ENCODE measurements at regions not wholly inside any gene's neighbourhood (a gene's known extent, or its start where the extent isn't known, plus 50 kb on each side); places are given as distances from the start of the nearest gene placed in this dataset.

DNA sequence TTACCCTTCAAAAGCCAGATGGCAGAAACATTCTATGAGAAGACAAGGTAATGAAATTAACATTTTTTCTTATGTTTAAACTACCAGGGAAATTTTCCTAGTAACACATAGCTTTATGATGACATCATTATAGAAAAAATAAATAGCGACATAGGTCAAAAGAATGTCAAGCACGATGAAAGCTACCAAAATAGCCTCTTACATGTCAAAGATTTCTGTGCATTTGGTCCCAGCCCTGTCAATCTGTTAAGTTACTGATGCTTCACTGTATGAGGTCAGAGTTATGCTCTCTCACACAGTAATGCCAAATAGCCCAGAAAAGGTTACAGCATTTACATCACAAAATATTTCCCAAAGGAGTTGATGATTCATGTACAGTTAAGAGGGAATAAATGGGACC lies 199.8 kb upstream of the DEFB112 start:
- Histone ChIP-seq H3K9me3 (ENCODE audit: control insufficient read depth in 2 of 2, insufficient read depth in 1 of 2, low read depth in 1 of 2, low read length in 1 of 2) (peaks cover 0 to 1% of the 10 kb centered on the region in 2 donors), H3K27ac (ENCODE audit: low read depth in 1 of 3, low read length in 2 of 3) (no peak overlapping the region)
- WGBS, 3 donors, result 63 to 69% (median 64%) methylated on average over 2 of the region's 2 CpGs

DNA sequence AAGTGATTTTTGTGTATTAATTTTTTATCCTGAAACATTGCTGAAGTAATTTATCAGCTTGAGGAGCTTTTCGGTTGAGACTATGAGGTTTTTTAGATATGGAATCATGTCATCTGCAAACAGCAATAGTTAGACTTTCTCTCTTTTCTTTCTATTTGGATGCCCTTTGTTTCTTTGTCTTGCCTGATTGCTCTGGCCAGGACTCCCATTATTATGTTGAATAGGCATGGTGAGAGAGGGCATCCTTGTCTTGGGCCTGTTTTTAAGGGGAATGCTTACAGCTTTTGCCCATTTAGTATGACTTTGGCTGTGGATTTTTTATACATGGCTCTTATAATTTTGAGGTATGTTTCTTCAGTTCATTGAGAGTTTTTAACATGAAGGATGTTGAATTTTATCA lies 207.6 kb upstream of the DEFB112 start:
- no peaks in the 10 kb centered on the region for H3K4me1 ChIP-seq (ENCODE audit: control insufficient read depth in 3 of 3, insufficient read depth in 2 of 3, low read depth in 1 of 3, low read length in 2 of 3)
- H3K27me3 ChIP-seq (ENCODE audit: control insufficient read depth in 3 of 3, insufficient read depth in 3 of 3, low read length in 3 of 3), result no peaks in the 10 kb centered on the region
- FAIRE-seq (no peak), DNase-seq (no peak)
- H3K4me3 ChIP-seq (ENCODE audit: low read depth in 1 of 3, low read length in 3 of 3), result no peak overlapping the region
- no peaks in the 10 kb centered on the region for H3K36me3 ChIP-seq (ENCODE audit: control insufficient read depth in 3 of 3, insufficient read depth in 2 of 3, low read depth in 1 of 3, low read length in 3 of 3)
- WGBS, 3 donors, result 79 to 93% (median 82%) methylated on average over 1 of the region's 1 CpG
- H3K27ac ChIP-seq (ENCODE audit: low read depth in 1 of 3, low read length in 2 of 3), result no peak overlapping the region
- peaks cover 0 to 4% of the 10 kb centered on the region in 2 donors for H3K9me3 ChIP-seq (ENCODE audit: control insufficient read depth in 2 of 2, insufficient read depth in 1 of 2, low read depth in 1 of 2, low read length in 1 of 2)

More for the DNA sequence above, 199.8 kb upstream of the DEFB112 start:
- Histone ChIP-seq H3K4me1 (ENCODE audit: control insufficient read depth in 3 of 3, insufficient read depth in 2 of 3, low read depth in 1 of 3, low read length in 2 of 3) (no peaks in the 10 kb centered on the region), H3K27me3 (ENCODE audit: control insufficient read depth in 3 of 3, insufficient read depth in 3 of 3, low read length in 3 of 3) (no peaks in the 10 kb centered on the region), H3K36me3 (ENCODE audit: control insufficient read depth in 3 of 3, insufficient read depth in 2 of 3, low read depth in 1 of 3, low read length in 3 of 3) (no peaks in the 10 kb centered on the region), H3K4me3 (ENCODE audit: low read depth in 1 of 3, low read length in 3 of 3) (no peak overlapping the region)
- DNase-seq (no peak), FAIRE-seq (no peak)

DNA sequence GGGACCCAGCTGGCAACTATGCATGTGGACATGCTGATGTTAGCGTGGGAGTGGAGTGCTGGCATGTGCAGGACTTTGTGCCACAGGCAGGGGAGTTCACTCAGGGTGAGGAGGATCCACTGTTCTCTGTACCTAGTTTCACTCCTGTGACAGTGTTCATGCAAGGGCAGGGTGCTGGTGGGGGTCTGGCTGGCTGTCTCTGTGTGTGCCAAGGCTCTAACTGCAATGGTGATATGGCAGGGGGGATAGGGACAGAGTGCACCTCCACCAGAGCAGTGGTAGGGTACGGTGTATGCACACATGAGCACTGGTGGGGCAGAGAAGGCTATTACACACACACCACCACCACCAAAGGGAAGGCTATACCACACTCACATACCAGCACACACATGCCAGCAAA lies 210.2 kb upstream of the DEFB112 start:
- Histone ChIP-seq H3K4me1 (ENCODE audit: control insufficient read depth in 3 of 3, insufficient read depth in 2 of 3, low read depth in 1 of 3, low read length in 2 of 3) (no peaks in the 10 kb centered on the region), H3K9me3 (ENCODE audit: control insufficient read depth in 2 of 2, insufficient read depth in 1 of 2, low read depth in 1 of 2, low read length in 1 of 2) (peaks cover 0 to 4% of the 10 kb centered on the region in 2 donors), H3K4me3 (ENCODE audit: low read depth in 1 of 3, low read length in 3 of 3) (no peak overlapping the region), H3K27me3 (ENCODE audit: control insufficient read depth in 3 of 3, insufficient read depth in 3 of 3, low read length in 3 of 3) (no peaks in the 10 kb centered on the region), H3K27ac (ENCODE audit: low read depth in 1 of 3, low read length in 2 of 3) (no peak overlapping the region), H3K36me3 (ENCODE audit: control insufficient read depth in 3 of 3, insufficient read depth in 2 of 3, low read depth in 1 of 3, low read length in 3 of 3) (no peaks in the 10 kb centered on the region)
- FAIRE-seq, result no peak
- DNase-seq, result no peak
- 59 to 90% (median 72%) methylated on average over 2 of the region's 2 CpGs for WGBS, 3 donors

DNA sequence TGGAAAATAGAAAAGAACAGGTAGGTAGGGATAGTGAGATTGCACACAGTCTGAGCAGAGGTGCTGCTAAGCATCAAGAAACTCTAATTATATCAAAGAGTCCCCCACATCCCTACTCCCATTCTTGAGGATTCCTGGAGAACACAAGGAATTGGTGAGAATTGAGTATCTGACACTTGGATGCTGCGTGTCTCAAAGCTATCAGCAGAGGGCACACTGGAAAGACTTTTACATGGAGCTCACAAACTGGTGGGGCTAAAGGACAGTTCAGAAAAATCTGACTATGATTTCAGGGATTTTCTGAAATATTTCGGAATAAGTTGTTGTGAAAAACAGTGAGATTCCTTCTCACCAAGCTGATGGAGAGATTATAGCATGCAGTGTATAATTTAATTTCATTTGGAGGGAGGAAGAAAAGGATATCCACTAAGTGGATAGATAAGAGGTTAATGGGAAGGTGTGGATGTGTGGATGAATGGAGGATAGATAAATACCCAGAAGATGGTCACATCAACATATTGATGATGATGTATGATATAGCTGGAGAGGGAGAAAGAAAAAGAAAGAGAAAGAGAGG lies 215.4 kb upstream of the DEFB112 start:
- no peaks in the 10 kb centered on the region for H3K9me3 ChIP-seq (ENCODE audit: control insufficient read depth in 2 of 2, insufficient read depth in 1 of 2, low read depth in 1 of 2, low read length in 1 of 2)
- FAIRE-seq (no peak), DNase-seq (peak in 1 of 2 donors; percentile 2)
- no peak overlapping the region for H3K4me3 ChIP-seq (ENCODE audit: low read depth in 1 of 3, low read length in 3 of 3)
- no peaks in the 10 kb centered on the region for H3K36me3 ChIP-seq (ENCODE audit: control insufficient read depth in 3 of 3, insufficient read depth in 2 of 3, low read depth in 1 of 3, low read length in 3 of 3)
- 30 to 41% (median 32%) methylated on average over 2 of the region's 2 CpGs for WGBS, 3 donors
- H3K27me3 ChIP-seq (ENCODE audit: control insufficient read depth in 3 of 3, insufficient read depth in 3 of 3, low read length in 3 of 3), result no peaks in the 10 kb centered on the region
- no peaks in the 10 kb centered on the region for H3K4me1 ChIP-seq (ENCODE audit: control insufficient read depth in 3 of 3, insufficient read depth in 2 of 3, low read depth in 1 of 3, low read length in 2 of 3)
- no peak overlapping the region for H3K27ac ChIP-seq (ENCODE audit: low read depth in 1 of 3, low read length in 2 of 3)

DNA sequence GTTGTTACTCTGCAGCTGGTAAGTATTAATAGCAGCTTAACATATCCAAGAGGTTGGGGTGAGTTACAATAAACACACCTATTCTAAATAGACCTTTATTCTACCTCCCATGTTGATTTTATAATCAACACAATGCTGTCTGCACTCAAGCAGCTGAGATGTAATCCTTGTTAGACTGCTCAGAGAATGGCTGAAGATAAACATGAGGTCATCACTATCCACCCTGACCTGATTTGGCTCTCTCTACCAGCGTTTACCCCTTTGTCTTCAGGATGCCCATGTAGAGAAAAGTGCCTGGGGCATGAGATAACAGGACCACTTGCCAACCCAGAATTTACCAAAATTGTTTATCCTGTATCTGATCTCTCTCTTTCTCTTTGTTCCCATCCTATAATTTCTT lies 220.7 kb upstream of the DEFB112 start:
- H3K27me3 ChIP-seq (ENCODE audit: control insufficient read depth in 3 of 3, insufficient read depth in 3 of 3, low read length in 3 of 3), result no peaks in the 10 kb centered on the region
- H3K9me3 ChIP-seq (ENCODE audit: control insufficient read depth in 2 of 2, insufficient read depth in 1 of 2, low read depth in 1 of 2, low read length in 1 of 2), result no peaks in the 10 kb centered on the region
- H3K4me3 ChIP-seq (ENCODE audit: low read depth in 1 of 3, low read length in 3 of 3), result no peak overlapping the region
- FAIRE-seq, result no peak
- H3K36me3 ChIP-seq (ENCODE audit: control insufficient read depth in 3 of 3, insufficient read depth in 2 of 3, low read depth in 1 of 3, low read length in 3 of 3), result no peaks in the 10 kb centered on the region
- no peaks in the 10 kb centered on the region for H3K4me1 ChIP-seq (ENCODE audit: control insufficient read depth in 3 of 3, insufficient read depth in 2 of 3, low read depth in 1 of 3, low read length in 2 of 3)
- no peak for DNase-seq
- no peak overlapping the region for H3K27ac ChIP-seq (ENCODE audit: low read depth in 1 of 3, low read length in 2 of 3)
- 17 to 32% (median 30%) methylated on average over 1 of the region's 1 CpG for WGBS, 3 donors

DNA sequence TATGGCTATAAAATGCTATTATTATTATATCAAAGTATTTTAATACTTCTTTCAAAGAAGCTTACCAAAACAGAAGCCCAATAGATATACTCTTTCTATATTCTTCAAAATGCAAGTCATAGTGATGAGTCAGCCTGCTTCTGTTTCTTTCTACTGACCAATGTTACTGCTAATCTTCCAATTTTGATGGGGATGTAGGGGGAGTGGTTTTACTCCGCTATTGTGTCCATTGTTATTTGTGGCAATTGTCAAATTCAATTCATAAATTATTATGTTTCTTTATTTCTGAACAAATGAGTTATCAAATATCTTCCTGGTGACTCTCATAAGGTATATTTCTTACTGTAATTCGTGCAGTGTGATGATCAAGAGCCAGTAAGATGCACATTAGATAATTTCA lies 221.5 kb upstream of the DEFB112 start:
- DNase-seq (no peak), FAIRE-seq (no peak)
- WGBS, 3 donors, result 51 to 65% (median 51%) methylated on average over 2 of the region's 2 CpGs
- no peaks in the 10 kb centered on the region for H3K27me3 ChIP-seq (ENCODE audit: control insufficient read depth in 3 of 3, insufficient read depth in 3 of 3, low read length in 3 of 3)
- H3K36me3 ChIP-seq (ENCODE audit: control insufficient read depth in 3 of 3, insufficient read depth in 2 of 3, low read depth in 1 of 3, low read length in 3 of 3), result no peaks in the 10 kb centered on the region
- no peaks in the 10 kb centered on the region for H3K9me3 ChIP-seq (ENCODE audit: control insufficient read depth in 2 of 2, insufficient read depth in 1 of 2, low read depth in 1 of 2, low read length in 1 of 2)
- H3K4me3 ChIP-seq (ENCODE audit: low read depth in 1 of 3, low read length in 3 of 3), result no peak overlapping the region
- no peak overlapping the region for H3K27ac ChIP-seq (ENCODE audit: low read depth in 1 of 3, low read length in 2 of 3)
- no peaks in the 10 kb centered on the region for H3K4me1 ChIP-seq (ENCODE audit: control insufficient read depth in 3 of 3, insufficient read depth in 2 of 3, low read depth in 1 of 3, low read length in 2 of 3)

DNA sequence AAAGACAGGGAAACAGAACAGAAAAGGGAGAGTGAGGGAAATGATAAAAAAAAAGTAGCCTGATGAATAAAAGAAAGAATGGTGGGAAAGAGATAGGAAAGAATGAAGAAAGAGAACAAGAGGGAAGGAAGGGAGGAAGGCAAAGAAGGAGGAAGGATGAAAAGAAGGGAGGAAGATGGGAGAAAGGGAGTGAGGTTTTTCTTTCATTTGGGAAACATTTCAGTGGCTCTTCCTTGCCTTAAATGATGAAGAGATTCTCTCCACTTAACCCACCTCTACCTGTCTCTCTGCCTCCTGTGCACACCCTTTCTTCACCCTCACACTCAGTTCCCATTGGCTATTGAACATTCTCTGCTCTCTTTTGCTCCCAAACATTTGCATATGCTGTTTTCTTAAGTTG lies 222.1 kb upstream of the DEFB112 start:
- no peak for DNase-seq
- Histone ChIP-seq H3K9me3 (ENCODE audit: control insufficient read depth in 2 of 2, insufficient read depth in 1 of 2, low read depth in 1 of 2, low read length in 1 of 2) (no peaks in the 10 kb centered on the region), H3K27me3 (ENCODE audit: control insufficient read depth in 3 of 3, insufficient read depth in 3 of 3, low read length in 3 of 3) (no peaks in the 10 kb centered on the region), H3K4me1 (ENCODE audit: control insufficient read depth in 3 of 3, insufficient read depth in 2 of 3, low read depth in 1 of 3, low read length in 2 of 3) (no peaks in the 10 kb centered on the region), H3K27ac (ENCODE audit: low read depth in 1 of 3, low read length in 2 of 3) (no peak overlapping the region), H3K36me3 (ENCODE audit: control insufficient read depth in 3 of 3, insufficient read depth in 2 of 3, low read depth in 1 of 3, low read length in 3 of 3) (no peaks in the 10 kb centered on the region), H3K4me3 (ENCODE audit: low read depth in 1 of 3, low read length in 3 of 3) (no peak overlapping the region)
- no peak for FAIRE-seq

DNA sequence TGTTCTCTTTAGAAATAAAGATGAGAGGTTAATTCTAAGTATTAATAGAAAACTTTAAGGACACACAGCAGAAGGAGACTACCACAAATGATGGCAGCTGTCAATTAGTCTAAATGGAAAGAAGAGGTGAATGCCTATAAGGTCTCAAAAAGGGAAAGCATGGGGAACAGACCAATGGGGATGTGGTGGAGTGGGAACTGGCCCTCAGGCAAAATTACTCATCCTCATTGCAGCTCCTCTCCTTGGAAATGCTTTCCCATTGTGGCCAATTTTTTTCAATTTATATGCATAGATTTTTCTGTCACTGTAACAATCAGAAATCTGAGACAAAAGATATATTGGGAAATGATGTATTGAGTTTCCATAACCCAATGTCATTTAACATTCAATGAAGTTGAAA lies 222.9 kb upstream of the DEFB112 start:
- H3K36me3 ChIP-seq (ENCODE audit: control insufficient read depth in 3 of 3, insufficient read depth in 2 of 3, low read depth in 1 of 3, low read length in 3 of 3), result no peaks in the 10 kb centered on the region
- H3K27me3 ChIP-seq (ENCODE audit: control insufficient read depth in 3 of 3, insufficient read depth in 3 of 3, low read length in 3 of 3), result no peaks in the 10 kb centered on the region
- H3K9me3 ChIP-seq (ENCODE audit: control insufficient read depth in 2 of 2, insufficient read depth in 1 of 2, low read depth in 1 of 2, low read length in 1 of 2), result no peaks in the 10 kb centered on the region
- H3K4me1 ChIP-seq (ENCODE audit: control insufficient read depth in 3 of 3, insufficient read depth in 2 of 3, low read depth in 1 of 3, low read length in 2 of 3), result no peaks in the 10 kb centered on the region
- DNase-seq (no peak), FAIRE-seq (no peak)
- H3K4me3 ChIP-seq (ENCODE audit: low read depth in 1 of 3, low read length in 3 of 3), result no peak overlapping the region
- H3K27ac ChIP-seq (ENCODE audit: low read depth in 1 of 3, low read length in 2 of 3), result no peak overlapping the region

DNA sequence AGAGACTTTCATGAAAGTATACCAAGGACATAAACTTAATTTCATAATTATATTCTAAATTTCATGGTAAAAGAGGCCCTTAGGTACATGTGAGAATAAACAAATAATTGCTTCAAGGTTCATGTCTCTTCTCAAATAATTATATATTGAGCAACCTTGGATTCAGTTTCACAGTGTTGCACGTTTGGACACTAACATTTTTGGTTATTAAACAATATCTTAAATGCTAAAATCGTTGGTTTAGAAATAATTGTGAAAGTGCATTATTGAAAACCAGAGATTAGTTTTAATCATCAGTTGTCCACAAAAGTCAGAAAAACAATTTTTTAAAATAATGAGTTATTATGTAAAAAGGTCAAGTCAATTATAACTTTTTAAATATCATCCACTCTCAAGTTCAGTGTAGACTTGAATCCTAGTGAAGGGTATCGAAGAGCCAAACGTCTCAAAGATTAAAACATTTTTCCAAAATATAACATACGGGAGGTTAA lies 227.1 kb upstream of the DEFB112 start:
- Histone ChIP-seq H3K27ac (ENCODE audit: low read depth in 1 of 3, low read length in 2 of 3) (no peak overlapping the region), H3K27me3 (ENCODE audit: control insufficient read depth in 3 of 3, insufficient read depth in 3 of 3, low read length in 3 of 3) (no peaks in the 10 kb centered on the region), H3K9me3 (ENCODE audit: control insufficient read depth in 2 of 2, insufficient read depth in 1 of 2, low read depth in 1 of 2, low read length in 1 of 2) (no peaks in the 10 kb centered on the region), H3K4me3 (ENCODE audit: low read depth in 1 of 3, low read length in 3 of 3) (no peak overlapping the region), H3K36me3 (ENCODE audit: control insufficient read depth in 3 of 3, insufficient read depth in 2 of 3, low read depth in 1 of 3, low read length in 3 of 3) (no peaks in the 10 kb centered on the region), H3K4me1 (ENCODE audit: control insufficient read depth in 3 of 3, insufficient read depth in 2 of 3, low read depth in 1 of 3, low read length in 2 of 3) (no peaks in the 10 kb centered on the region)
- FAIRE-seq (no peak), DNase-seq (no peak)
- WGBS, 3 donors, result 64 to 72% (median 67%) methylated on average over 5 of the region's 5 CpGs

Measured in small intestine (tissue), 7 donors.